H1 (cell line): ENCODE measurements at regions not wholly inside any gene's neighbourhood (a gene's known extent, or its start where the extent isn't known, plus 50 kb on each side); places are given as distances from the start of the nearest gene placed in this dataset.

Experiments used
- CTCF ChIA-PET: fragments of 300-600 bp; sonication (Branson Sonifier 250); formaldehyde crosslinking; loops from one replicate; lab custom pipeline; 2021; ENCODE audit not compliant: partially characterized antibody; lab: Charles Lee
- POLR2A ChIA-PET: fragments of 300-600 bp; sonication (Branson Sonifier 250); formaldehyde crosslinking; loops from one replicate; lab custom pipeline; 2021; ENCODE audit warnings: inconsistent platforms; ENCODE audit not compliant: partially characterized antibody; lab: Charles Lee
- DNase-seq, 2 experiments: peaks; one replicate each; pipeline versions ENCODE4 v3.0.0 to v3.0.0-alpha.2; 2010 to 2022; ENCODE audit warnings: low spot score in 2 of 2, low read depth in 1 of 2, mixed read lengths in 1 of 2
- FAIRE-seq: peaks from 2 replicates; lab custom pipeline; 2011; peaks lifted over from hg19 to GRCh38; lab: Jason Lieb, UNC
- H2AFZ ChIP-seq: 2 replicates; pipeline ENCODE4 v1.8.1; 2012; ENCODE audit warnings: low read length, inconsistent platforms
- H2AK5ac ChIP-seq: 2 replicates; pipeline ENCODE4 v1.6.1; 2013; ENCODE audit warnings: low read depth, low read length
- H2BK120ac ChIP-seq: replicated peaks from 2 replicates; pipeline ENCODE3; 2013; ENCODE audit warnings: low read depth, low read length, inconsistent platforms
- H2BK12ac ChIP-seq: 2 replicates; pipeline ENCODE4 v1.6.1; 2013; ENCODE audit warnings: low read depth, low read length
- H2BK15ac ChIP-seq: 2 replicates; pipeline ENCODE4 v1.6.1; 2013; ENCODE audit warnings: low read length
- H2BK20ac ChIP-seq: 2 replicates; pipeline ENCODE4 v1.6.1; 2013; ENCODE audit warnings: low read length
- H2BK5ac ChIP-seq: 2 replicates; pipeline ENCODE4 v1.6.1; 2013; ENCODE audit warnings: low read depth, low read length
- H3K14ac ChIP-seq: 2 replicates; pipeline ENCODE4 v1.6.1; 2013; ENCODE audit warnings: inconsistent platforms; ENCODE audit not compliant: insufficient read length
- H3K18ac ChIP-seq: 2 replicates; pipeline ENCODE4 v1.6.1; 2013; ENCODE audit warnings: low read length; ENCODE audit errors: extremely low read depth
- H3K23ac ChIP-seq: 2 replicates; pipeline ENCODE4 v1.6.1; 2013; ENCODE audit warnings: inconsistent platforms; ENCODE audit not compliant: insufficient read length
- H3K23me2 ChIP-seq: 2 replicates; pipeline ENCODE4 v1.6.1; 2013; ENCODE audit warnings: low read depth, low read length
- H3K27ac ChIP-seq: 2 replicates; pipeline ENCODE4 v1.6.1; 2011; ENCODE audit warnings: low read depth, low read length, inconsistent platforms
- H3K27me3 ChIP-seq, 4 experiments: replicated peaks in 1 of 4; 1 replicate in 1 of 4; 2 replicates in 3 of 4; pipeline versions ENCODE4 v1.6.1 to v1.8.1; 2011 to 2013; ENCODE audit warnings: low read length in 3 of 4, mild to moderate bottlenecking in 3 of 4, inconsistent platforms in 2 of 4, mixed read lengths in 2 of 4, moderate library complexity in 1 of 4; ENCODE audit not compliant: control insufficient read depth in 3 of 4, insufficient read depth in 3 of 4; ENCODE audit errors: extremely low read depth in 1 of 4
- H3K36me3 ChIP-seq, 4 experiments: 2 replicates each; pipeline versions ENCODE4 v1.6.1 to v1.8.1; 2011 to 2013; ENCODE audit warnings: mild to moderate bottlenecking in 4 of 4, low read length in 3 of 4, moderate library complexity in 2 of 4, control low read depth in 1 of 4, inconsistent platforms in 1 of 4; ENCODE audit not compliant: insufficient read depth in 4 of 4, control insufficient read depth in 2 of 4
- H3K4ac ChIP-seq: replicated peaks from 2 replicates; pipeline ENCODE3; 2013; ENCODE audit warnings: low read length, low read depth, mixed read lengths, inconsistent platforms; ENCODE audit not compliant: insufficient read length
- H3K4me1 ChIP-seq, 4 experiments: replicated peaks in 1 of 4; 1 replicate in 1 of 4; 2 replicates in 3 of 4; pipeline versions ENCODE4 v1.6.1 to v1.8.1; 2011 to 2013; ENCODE audit warnings: low read length in 3 of 4, inconsistent platforms in 2 of 4, mixed read lengths in 1 of 4; ENCODE audit not compliant: insufficient read depth in 4 of 4, control insufficient read depth in 3 of 4
- H3K4me2 ChIP-seq, 2 experiments: 2 replicates each; pipeline versions ENCODE4 v1.6.1 to v1.8.1; 2011 to 2013; ENCODE audit warnings: low read depth in 2 of 2, low read length in 2 of 2, control low read depth in 1 of 2, inconsistent platforms in 1 of 2, mild to moderate bottlenecking in 1 of 2; ENCODE audit not compliant: insufficient read depth in 1 of 2
- H3K4me3 ChIP-seq, 4 experiments: fragments of 200-600, 300-600 bp in 1 of 4; sonication (generic), shearing (Covaris generic), sonication (Bioruptor Twin) in 1 of 4; 2 replicates each; pipeline versions ENCODE4 v1.5.1 to v1.8.1; 2011 to 2016; ENCODE audit warnings: low read length in 4 of 4, low read depth in 3 of 4, control low read depth in 2 of 4, inconsistent platforms in 2 of 4, mild to moderate bottlenecking in 2 of 4, mixed read lengths in 1 of 4, moderate library complexity in 1 of 4; ENCODE audit not compliant: insufficient read depth in 2 of 4; ENCODE audit errors: extremely low read depth in 1 of 4
- H3K56ac ChIP-seq: replicated peaks from 2 replicates; pipeline ENCODE3; 2013; ENCODE audit warnings: low read depth, mild to moderate bottlenecking, mixed read lengths, low read length, inconsistent platforms; ENCODE audit not compliant: insufficient read length
- H3K79me1 ChIP-seq: 2 replicates; pipeline ENCODE4 v1.6.1; 2013; ENCODE audit warnings: low read depth, low read length, control low read depth
- H3K79me2 ChIP-seq, 2 experiments: 2 replicates each; pipeline versions ENCODE4 v1.6.1 to v1.8.1; 2012 to 2013; ENCODE audit warnings: low read length in 2 of 2, mild to moderate bottlenecking in 2 of 2, inconsistent platforms in 1 of 2; ENCODE audit not compliant: insufficient read depth in 2 of 2, control insufficient read depth in 1 of 2
- H3K9ac ChIP-seq, 4 experiments: replicated peaks in 1 of 4; 1 replicate in 1 of 4; 2 replicates in 3 of 4; pipeline versions ENCODE4 v1.6.1 to v1.8.1; 2011 to 2013; ENCODE audit warnings: low read depth in 3 of 4, low read length in 3 of 4, control low read depth in 2 of 4, mild to moderate bottlenecking in 2 of 4, moderate library complexity in 2 of 4, inconsistent platforms in 1 of 4; ENCODE audit errors: extremely low read depth in 1 of 4
- H3K9me3 ChIP-seq, 2 experiments: 2 replicates each; pipeline versions ENCODE4 v1.6.1 to v1.8.1; 2012 to 2013; ENCODE audit warnings: mild to moderate bottlenecking in 2 of 2, moderate library complexity in 2 of 2, control low read depth in 1 of 2, inconsistent platforms in 1 of 2, low read depth in 1 of 2, low read length in 1 of 2, mixed read lengths in 1 of 2; ENCODE audit not compliant: insufficient read depth in 2 of 2
- H4K20me1 ChIP-seq, 2 experiments: replicated peaks in 1 of 2; 2 replicates each; pipeline versions ENCODE3 to v1.8.1; 2011 to 2013; ENCODE audit warnings: inconsistent platforms in 2 of 2, low read length in 2 of 2, mild to moderate bottlenecking in 1 of 2; ENCODE audit not compliant: insufficient read depth in 2 of 2, control insufficient read depth in 1 of 2
- H4K5ac ChIP-seq: 2 replicates; pipeline ENCODE4 v1.6.1; 2013; ENCODE audit warnings: low read length, low read depth, mixed read lengths, inconsistent platforms; ENCODE audit not compliant: insufficient read length
- H4K8ac ChIP-seq: 2 replicates; pipeline ENCODE4 v1.8.0; 2013; ENCODE audit warnings: mild to moderate bottlenecking, moderate library complexity, low read length, inconsistent platforms; ENCODE audit not compliant: insufficient read depth; ENCODE audit errors: extremely low read depth
- H4K91ac ChIP-seq: replicated peaks from 2 replicates; pipeline ENCODE3; 2013; ENCODE audit warnings: low read length, mixed read lengths, inconsistent platforms; ENCODE audit not compliant: insufficient read length
- FOSL1 ChIP-seq: IDR thresholded peaks from 2 replicates; pipeline ENCODE4 v1.6.1; 2011; ENCODE audit warnings: mild to moderate bottlenecking, low read depth, low read length, moderate library complexity; ENCODE audit not compliant: insufficient read depth
- JUND ChIP-seq: IDR thresholded peaks from 2 replicates; pipeline ENCODE4 v1.6.1; 2011; ENCODE audit warnings: mild to moderate bottlenecking, improper control_type of control experiment, low read length
- KDM4A ChIP-seq: IDR thresholded peaks from one replicate; pipeline ENCODE4 v1.7.1; 2012; ENCODE audit warnings: low read depth, mild to moderate bottlenecking, moderate library complexity, low read length, inconsistent platforms; ENCODE audit not compliant: severe bottlenecking
- NRF1 ChIP-seq: IDR thresholded peaks from 2 replicates; pipeline ENCODE4 v1.6.1; 2011; ENCODE audit warnings: mild to moderate bottlenecking, low read depth, low read length, improper control_type of control experiment
- SIRT6 ChIP-seq: IDR thresholded peaks from one replicate; pipeline ENCODE4 v1.7.1; 2012; ENCODE audit warnings: low read length, inconsistent platforms
- TAF1 ChIP-seq: IDR thresholded peaks from 2 replicates; pipeline ENCODE4 v1.6.1; 2011; ENCODE audit warnings: mild to moderate bottlenecking, low read depth, low read length

DNA sequence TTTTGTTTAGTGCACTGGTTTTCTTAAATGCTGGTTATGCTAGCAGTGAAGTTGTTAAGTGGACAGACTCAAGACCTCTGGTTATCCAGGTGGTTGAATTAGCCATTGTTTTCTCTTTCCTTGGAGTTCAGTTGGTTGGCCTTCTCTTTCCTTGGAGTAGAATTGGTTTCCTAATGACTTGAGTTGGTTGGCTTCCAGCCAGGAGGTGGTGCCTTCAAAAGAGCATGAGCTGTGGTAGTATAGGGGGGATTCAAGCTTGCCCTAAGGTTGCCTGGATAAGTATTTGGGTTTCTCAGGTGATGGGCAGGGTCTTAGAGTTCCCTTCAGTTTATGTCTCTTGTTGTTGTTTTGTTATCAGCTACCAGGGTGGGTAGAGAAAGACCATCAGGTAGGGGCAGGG is 92.5 kb downstream of the ATP23 start:
- Histone ChIP-seq H3K36me3 (no peaks in the 10 kb centered on the region), H3K79me1 (no peaks in the 10 kb centered on the region), H4K8ac (no peak overlapping the region), H3K4ac (no peak overlapping the region), H3K9me3 (peaks cover 25 to 29% of the 10 kb centered on the region in 2 experiments), H2BK12ac (no peak overlapping the region), H3K4me1 (no peaks in the 10 kb centered on the region), H4K91ac (no peak overlapping the region), H3K9ac (no peak overlapping the region), H4K5ac (no peak overlapping the region), H3K23ac (no peak overlapping the region), H2AK5ac (no peak overlapping the region), H2AFZ (no peak overlapping the region), H3K27me3 (no peaks in the 10 kb centered on the region), H3K56ac (no peak overlapping the region), H2BK20ac (no peak overlapping the region), H4K20me1 (no peaks in the 10 kb centered on the region), H3K79me2 (no peaks in the 10 kb centered on the region), H3K23me2 (no peaks in the 10 kb centered on the region), H2BK120ac (no peak overlapping the region), H2BK5ac (no peak overlapping the region), H3K27ac (no peak overlapping the region), H2BK15ac (no peak overlapping the region), H3K4me3 (no peak overlapping the region), H3K4me2 (no peak overlapping the region), H3K18ac (no peak overlapping the region), H3K14ac (no peak overlapping the region)
- ChIA-PET POLR2A (no interaction called here), CTCF (interaction anchor here (0.5 kb wide), 1 partner anchor 159 kb away, joined by 3 read pairs; no protein-coding TSS in a partner anchor)
- TF ChIP-seq TAF1 (no peak), JUND (no peak), SIRT6 (no peak), FOSL1 (no peak), KDM4A (no peak), NRF1 (no peak)
- FAIRE-seq (no peak), DNase-seq (no peak)
